ENCODE measurements at regions not wholly inside any gene's neighbourhood (a gene's known extent, or its start where the extent isn't known, plus 50 kb on each side); places are given as distances from the start of the nearest gene placed in this dataset.

GRCh38 chr9:80831751-80832150 is 857.6 kb downstream of the TLE1 start:
- TF ChIP-seq CTCF (IDR thresholded peaks at IDR 0.05 in 4 of 5, conservative IDR thresholded peaks at IDR 0.05 in 1 of 5) (no peak), POLR2A (IDR thresholded peaks at IDR 0.05) (no peak)
